ENCODE measurements at regions not wholly inside any gene's neighbourhood (a gene's known extent, or its start where the extent isn't known, plus 50 kb on each side); places are given as distances from the start of the nearest gene placed in this dataset.
"Not testable (repeated sequence)": the region's sequence is repeated elsewhere in the genome, so short reads cannot be mapped to it uniquely, and the experiment has no call there.

DNA sequence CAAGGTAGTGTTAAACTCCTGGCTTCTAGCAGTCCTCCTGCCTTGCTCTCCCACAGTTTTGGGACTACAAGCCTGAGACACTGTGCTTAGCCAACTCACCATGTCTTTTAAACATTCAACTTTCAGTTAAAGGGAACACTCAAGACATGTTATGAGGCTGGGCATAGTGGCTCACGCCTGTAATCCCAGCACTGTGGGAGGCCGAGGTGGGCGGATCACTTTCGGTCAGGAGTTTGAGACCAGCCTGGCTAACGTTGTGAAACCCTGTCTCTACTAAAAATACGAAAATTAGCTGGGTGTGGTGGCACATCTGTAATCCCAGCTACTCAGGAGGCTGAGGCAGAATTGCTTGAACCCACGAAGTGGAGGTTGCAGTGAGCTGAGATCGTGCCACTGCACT, 148.0 kb downstream of the CDH26 start:
- H2BK120ac ChIP-seq (ENCODE audit: low read depth, low read length); H3K79me1 ChIP-seq (ENCODE audit: low read depth in 1 of 2, low read length in 2 of 2); H2AFZ ChIP-seq (replicated peaks; ENCODE audit: low read length, poor library complexity); H2BK5ac ChIP-seq (ENCODE audit: low read depth, low read length, poor library complexity, severe bottlenecking); DNase-seq; H3K4me1 ChIP-seq (ENCODE audit: control insufficient read depth, insufficient read depth, low read length); H3K23ac ChIP-seq (ENCODE audit: low read depth, low read length); H2BK15ac ChIP-seq (ENCODE audit: low read depth, low read length); H3K36me3 ChIP-seq (ENCODE audit: control insufficient read depth, insufficient read depth, low read length); H3K56ac ChIP-seq (ENCODE audit: extremely low read depth, insufficient read depth, low read length); H2AK5ac ChIP-seq (ENCODE audit: low read depth, low read length); H4K5ac ChIP-seq (ENCODE audit: low read depth, low read length); CTCF ChIA-PET; H4K8ac ChIP-seq (ENCODE audit: low read depth in 2 of 2, low read length in 2 of 2); intact Hi-C loops (cut with micrococcal nuclease); H3K9ac ChIP-seq (ENCODE audit: low read depth, low read length); H3K14ac ChIP-seq (replicated peaks; ENCODE audit: low read depth, low read length); dilution Hi-C loops (cut with HindIII; ENCODE audit: low sequenced_read_pairs, unreplicated experiment); H3K9me1 ChIP-seq (ENCODE audit: insufficient read depth, low read length); H2AK9ac ChIP-seq (replicated peaks; ENCODE audit: low read depth, low read length, poor library complexity); H3K4me3 ChIP-seq (ENCODE audit: insufficient read depth, low read depth, low read length); H3K4ac ChIP-seq (ENCODE audit: low read depth, low read length); H4K20me1 ChIP-seq (ENCODE audit: insufficient read depth, low read length); H4K91ac ChIP-seq (ENCODE audit: insufficient read depth, low read depth, low read length); H3K27ac ChIP-seq (ENCODE audit: insufficient read depth, low read length); POLR2A ChIA-PET (ENCODE audit: unreplicated experiment); H3K18ac ChIP-seq (ENCODE audit: low read depth, low read length); H3K9me3 ChIP-seq (ENCODE audit: control insufficient read depth, insufficient read depth, low read length); in situ Hi-C loops (cut with MboI; ENCODE audit: low sequenced_read_pairs); ATAC-seq (ENCODE audit: low read depth); H3K4me2 ChIP-seq (ENCODE audit: low read depth, low read length); H3K27me3 ChIP-seq (ENCODE audit: control insufficient read depth, insufficient read depth, low read length); H2BK20ac ChIP-seq (ENCODE audit: low read depth, low read length); BruUV-seq (replicated peaks): not testable (repeated sequence)
- WGBS, 2 experiments (ENCODE audit: extremely low coverage in 2 of 2, insufficient read length in 1 of 2) = no CpG with 5 or more reads among the region's 8 CpGs
